MM.1S (cell line): ENCODE measurements at regions not wholly inside any gene's neighbourhood (a gene's known extent, or its start where the extent isn't known, plus 50 kb on each side); places are given as distances from the start of the nearest gene placed in this dataset.

Source experiments
- CTCF ChIP-seq: fragments of 300-600 bp; sonication (generic); IDR thresholded peaks from 2 replicates; pipeline ENCODE4 v1.5.1; 2016; ENCODE audit warnings: antibody characterized with exemption, low read length, mixed read lengths
- EZH2phosphoT487 ChIP-seq: fragments of 300-600 bp; sonication (generic); IDR thresholded peaks from 2 replicates; pipeline ENCODE4 v1.6.1; 2018; ENCODE audit warnings: antibody characterized with exemption, low read length

- TF ChIP-seq CTCF (no peak), EZH2phosphoT487 (no peak)
Measured at GRCh38 chr5:163360656-163361055, 76.7 kb upstream of the CCNG1 start.
